ENCODE measurements at regions not wholly inside any gene's neighbourhood (a gene's known extent, or its start where the extent isn't known, plus 50 kb on each side); places are given as distances from the start of the nearest gene placed in this dataset.
A peak's percentile ranks its signal among the peaks of the same experiment; 100 is the strongest.

- TF ChIP-seq ZHX2 (IDR thresholded peaks at IDR 0.05; ENCODE audit: low read depth): peak; percentile 64
- TF ChIP-seq ZHX2 (CRISPR knock-in tag; IDR thresholded peaks at IDR 0.05; ENCODE audit: borderline replicate concordance): no peak
- TF ChIP-seq HNF4G (IDR thresholded peaks at IDR 0.05; ENCODE audit: borderline replicate concordance, low read depth, low read length): peak; percentile 98
- peak; percentile 99 for TF ChIP-seq HNF4G (CRISPR knock-in tag; IDR thresholded peaks at IDR 0.05; ENCODE audit: borderline replicate concordance, low read depth)
- TF ChIP-seq ZNF558 (CRISPR knock-in tag; IDR thresholded peaks at IDR 0.05; ENCODE audit: borderline replicate concordance): no peak; the same call in 1 of the 2 replicates
- TF ChIP-seq KDM4B (CRISPR knock-in tag; IDR thresholded peaks at IDR 0.05): 0 out of 2 replicates have a peak, but pooled peaks have one; percentile 40
- peak; percentile 84; the same call in 1 of the 2 replicates for TF ChIP-seq ZNF235 (CRISPR knock-in tag; IDR thresholded peaks at IDR 0.05; ENCODE audit: borderline replicate concordance)
- TF ChIP-seq GABPB1 (CRISPR knock-in tag; IDR thresholded peaks at IDR 0.05): peak; percentile 92
- TF ChIP-seq ZSCAN20 (CRISPR knock-in tag; IDR thresholded peaks at IDR 0.05; ENCODE audit: borderline replicate concordance): 0 out of 2 replicates have a peak, but pooled peaks have one; percentile 79
- TF ChIP-seq RNF219 (CRISPR knock-in tag; IDR thresholded peaks at IDR 0.05): peak; percentile 66; the same call in 1 of the 2 replicates
- peak; percentile 83 for TF ChIP-seq IRF2 (CRISPR knock-in tag; IDR thresholded peaks at IDR 0.05)
- TF ChIP-seq ZNF180 (CRISPR knock-in tag; IDR thresholded peaks at IDR 0.05; ENCODE audit: borderline replicate concordance, low read depth): no peak
- TF ChIP-seq, protein P1, sequence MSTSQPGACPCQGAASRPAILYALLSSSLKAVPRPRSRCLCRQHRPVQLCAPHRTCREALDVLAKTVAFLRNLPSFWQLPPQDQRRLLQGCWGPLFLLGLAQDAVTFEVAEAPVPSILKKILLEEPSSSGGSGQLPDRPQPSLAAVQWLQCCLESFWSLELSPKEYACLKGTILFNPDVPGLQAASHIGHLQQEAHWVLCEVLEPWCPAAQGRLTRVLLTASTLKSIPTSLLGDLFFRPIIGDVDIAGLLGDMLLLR (CRISPR knock-in tag; IDR thresholded peaks at IDR 0.05): no peak
- TF ChIP-seq FOXJ3 (CRISPR knock-in tag; IDR thresholded peaks at IDR 0.05; ENCODE audit: borderline replicate concordance): peak; percentile 71; the same call in 1 of the 2 replicates
- 0 out of 2 replicates have a peak, but pooled peaks have one; percentile 2 for TF ChIP-seq ATF7 (IDR thresholded peaks at IDR 0.05)
- no peak; the same call in 1 of the 2 replicates for TF ChIP-seq ATF7 (CRISPR knock-in tag; IDR thresholded peaks at IDR 0.05)
- TF ChIP-seq PPARG (CRISPR knock-in tag; conservative IDR thresholded peaks at IDR 0.05): peak; percentile 73
- peak; percentile 9 for TF ChIP-seq ZMYM2 (CRISPR knock-in tag; IDR thresholded peaks at IDR 0.05)
- TF ChIP-seq NR2F2 (IDR thresholded peaks at IDR 0.05; ENCODE audit: borderline replicate concordance, low read depth): peak; percentile 42; the same call in 1 of the 2 replicates
- no peak for TF ChIP-seq BRF2 (CRISPR knock-in tag; IDR thresholded peaks at IDR 0.05)
- no peak for TF ChIP-seq MEIS2 (CRISPR knock-in tag; IDR thresholded peaks at IDR 0.05)
Observed at GRCh38 chr17:77453613-77454241, 313.0 kb downstream of the SEC14L1 start (continued).

Data from HepG2 (cell line).